Neural progenitor cell (in vitro differentiated cells): ENCODE measurements at regions not wholly inside any gene's neighbourhood (a gene's known extent, or its start where the extent isn't known, plus 50 kb on each side); places are given as distances from the start of the nearest gene placed in this dataset.

Experiments used
- EZH2phosphoT487 ChIP-seq: fragments of 200-600 bp; sonication (generic); IDR thresholded peaks from 2 replicates; pipeline ENCODE4 v1.6.1; 2017; ENCODE audit warnings: antibody characterized with exemption
- TF ChIP-seq, protein P1 (sequence below): fragments of 200-600 bp; sonication (generic); IDR thresholded peaks from 2 replicates; pipeline ENCODE4 v1.5.1; 2017; ENCODE audit warnings: antibody characterized with exemption, mild to moderate bottlenecking

DNA sequence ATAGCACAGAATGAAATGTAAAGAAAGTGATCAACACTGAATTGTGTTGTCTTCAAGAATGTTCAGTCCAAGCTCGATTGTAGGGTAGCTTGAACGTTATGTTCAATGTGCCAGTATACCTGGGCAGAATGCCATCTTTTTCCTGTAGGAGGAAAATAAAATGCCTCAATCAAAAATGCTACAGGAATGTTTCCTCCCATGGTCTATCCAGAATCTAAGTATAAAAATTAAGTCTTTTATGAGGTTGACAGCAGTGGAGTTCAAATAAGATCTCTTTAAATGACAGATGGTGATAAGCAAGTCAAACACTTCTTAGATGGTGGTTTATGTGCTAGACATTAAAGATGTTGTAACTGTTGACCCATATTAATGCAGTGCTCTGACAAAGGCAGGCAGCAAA, 488.6 kb downstream of the CSNK1G3 start:
- no peak for TF ChIP-seq EZH2phosphoT487
- TF ChIP-seq, protein P1, sequence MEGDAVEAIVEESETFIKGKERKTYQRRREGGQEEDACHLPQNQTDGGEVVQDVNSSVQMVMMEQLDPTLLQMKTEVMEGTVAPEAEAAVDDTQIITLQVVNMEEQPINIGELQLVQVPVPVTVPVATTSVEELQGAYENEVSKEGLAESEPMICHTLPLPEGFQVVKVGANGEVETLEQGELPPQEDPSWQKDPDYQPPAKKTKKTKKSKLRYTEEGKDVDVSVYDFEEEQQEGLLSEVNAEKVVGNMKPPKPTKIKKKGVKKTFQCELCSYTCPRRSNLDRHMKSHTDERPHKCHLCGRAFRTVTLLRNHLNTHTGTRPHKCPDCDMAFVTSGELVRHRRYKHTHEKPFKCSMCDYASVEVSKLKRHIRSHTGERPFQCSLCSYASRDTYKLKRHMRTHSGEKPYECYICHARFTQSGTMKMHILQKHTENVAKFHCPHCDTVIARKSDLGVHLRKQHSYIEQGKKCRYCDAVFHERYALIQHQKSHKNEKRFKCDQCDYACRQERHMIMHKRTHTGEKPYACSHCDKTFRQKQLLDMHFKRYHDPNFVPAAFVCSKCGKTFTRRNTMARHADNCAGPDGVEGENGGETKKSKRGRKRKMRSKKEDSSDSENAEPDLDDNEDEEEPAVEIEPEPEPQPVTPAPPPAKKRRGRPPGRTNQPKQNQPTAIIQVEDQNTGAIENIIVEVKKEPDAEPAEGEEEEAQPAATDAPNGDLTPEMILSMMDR = no peak
